BLaER1 (cell line): ENCODE measurements at regions not wholly inside any gene's neighbourhood (a gene's known extent, or its start where the extent isn't known, plus 50 kb on each side); places are given as distances from the start of the nearest gene placed in this dataset.
"Not testable (repeated sequence)": the region's sequence is repeated elsewhere in the genome, so short reads cannot be mapped to it uniquely, and the experiment has no call there.

Experiments
- H3K27ac ChIP-seq: shearing (Covaris generic); formaldehyde crosslinking; 2 replicates; pipeline ENCODE4 v1.8.1; 2022
- H3K27me3 ChIP-seq: shearing (Covaris generic); formaldehyde crosslinking; 2 replicates; pipeline ENCODE4 v1.8.1; 2022
- H3K36me3 ChIP-seq: shearing (Covaris generic); formaldehyde crosslinking; 2 replicates; pipeline ENCODE4 v1.8.1; 2022
- H3K4me1 ChIP-seq: shearing (Covaris generic); formaldehyde crosslinking; 2 replicates; pipeline ENCODE4 v1.8.1; 2022
- H3K4me2 ChIP-seq: shearing (Covaris generic); formaldehyde crosslinking; 2 replicates; pipeline ENCODE4 v1.8.1; 2022
- H3K4me3 ChIP-seq: shearing (Covaris generic); formaldehyde crosslinking; 2 replicates; pipeline ENCODE4 v1.8.1; 2022
- H3K9ac ChIP-seq: shearing (Covaris generic); formaldehyde crosslinking; 2 replicates; pipeline ENCODE4 v1.8.1; 2022
- H3K9me3 ChIP-seq: shearing (Covaris generic); formaldehyde crosslinking; 2 replicates; pipeline ENCODE4 v1.8.1; 2022
- H4K20me1 ChIP-seq: shearing (Covaris generic); formaldehyde crosslinking; 2 replicates; pipeline ENCODE4 v1.8.1; 2022
- Cebpa-rat ChIP-seq: shearing (Covaris generic); IDR thresholded peaks from 2 replicates; pipeline ENCODE4 v1.8.1; 2022

DNA sequence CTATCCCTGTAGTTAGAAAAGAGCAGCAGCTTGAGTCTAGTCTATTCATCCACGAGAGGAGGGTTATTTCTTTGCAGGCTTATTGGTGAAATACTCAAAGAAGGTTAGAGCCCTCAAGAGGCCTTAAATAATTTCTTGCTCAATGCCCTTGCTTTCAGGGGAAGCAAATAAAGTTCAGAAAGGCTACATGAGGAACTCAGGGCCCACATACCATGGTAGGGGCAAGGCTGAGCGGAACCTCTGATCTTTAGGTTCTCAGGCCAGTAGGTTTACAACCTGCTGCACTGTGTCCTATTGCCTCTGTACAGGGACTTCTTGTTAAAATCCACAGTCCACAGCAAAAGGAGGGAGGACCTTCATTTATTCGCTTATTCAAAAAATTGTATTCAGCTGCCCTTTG lies 101.7 kb downstream of the ADAMTS15 start:
- TF ChIP-seq Cebpa-rat, result no peak
- no peaks in the 10 kb centered on the region for H3K36me3 ChIP-seq
- no peak overlapping the region for H3K4me3 ChIP-seq
- H3K27me3 ChIP-seq, result no peaks in the 10 kb centered on the region
- no peak overlapping the region for H3K9ac ChIP-seq
- no peaks in the 10 kb centered on the region for H4K20me1 ChIP-seq
- no peak overlapping the region for H3K4me2 ChIP-seq
- H3K27ac ChIP-seq, result no peak overlapping the region
- no peaks in the 10 kb centered on the region for H3K9me3 ChIP-seq
- H3K4me1 ChIP-seq, result no peaks in the 10 kb centered on the region

DNA sequence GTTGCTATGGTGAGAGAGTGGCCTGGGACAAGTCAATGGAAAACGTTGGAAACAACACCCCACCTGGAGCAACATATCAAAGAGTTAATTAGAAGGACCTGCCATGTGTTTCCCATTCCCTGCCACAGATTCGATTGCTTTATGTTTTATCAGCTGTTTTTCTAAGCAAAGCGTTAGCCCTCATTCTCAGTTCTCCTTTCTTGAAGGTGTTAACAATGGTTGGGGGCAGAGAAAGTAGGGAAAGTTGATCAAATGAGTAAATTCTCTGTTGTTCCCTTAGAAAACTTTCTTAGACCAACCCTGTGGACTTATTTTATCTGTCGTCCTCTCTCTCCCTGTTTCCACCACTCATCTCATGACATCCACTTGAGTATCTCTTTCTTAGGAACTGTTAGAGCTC lies 102.5 kb downstream of the ADAMTS15 start:
- Histone ChIP-seq H3K4me1 (no peaks in the 10 kb centered on the region), H3K4me2 (no peak overlapping the region), H3K9ac (no peak overlapping the region), H4K20me1 (no peaks in the 10 kb centered on the region), H3K27me3 (no peaks in the 10 kb centered on the region), H3K27ac (no peak overlapping the region), H3K4me3 (no peak overlapping the region), H3K9me3 (no peaks in the 10 kb centered on the region), H3K36me3 (no peaks in the 10 kb centered on the region)
- no peak for TF ChIP-seq Cebpa-rat

DNA sequence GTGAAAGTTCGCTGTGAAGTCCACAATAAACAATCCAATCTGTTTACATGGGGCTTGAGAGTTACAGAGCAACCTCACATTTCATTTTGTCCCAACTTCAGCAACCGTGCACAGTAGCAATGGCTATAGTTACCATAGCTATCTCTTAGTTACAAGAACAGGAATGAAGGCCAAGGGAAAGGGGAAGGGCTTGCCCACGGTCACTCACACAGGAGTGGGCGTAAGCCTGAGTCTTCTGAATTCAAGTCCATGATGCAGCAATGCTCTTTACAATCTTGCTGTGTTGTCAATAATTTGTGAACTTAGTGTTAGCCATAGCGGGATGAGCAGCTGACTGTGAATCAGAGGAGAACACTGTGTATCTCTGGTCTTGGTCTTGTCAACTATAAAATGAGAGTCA lies 102.9 kb downstream of the ADAMTS15 start:
- no peak overlapping the region for H3K4me2 ChIP-seq
- no peak overlapping the region for H3K4me3 ChIP-seq
- H3K4me1 ChIP-seq, result no peaks in the 10 kb centered on the region
- H3K27ac ChIP-seq, result no peak overlapping the region
- no peaks in the 10 kb centered on the region for H3K27me3 ChIP-seq
- H4K20me1 ChIP-seq, result no peaks in the 10 kb centered on the region
- no peak overlapping the region for H3K9ac ChIP-seq
- no peak for TF ChIP-seq Cebpa-rat
- H3K9me3 ChIP-seq, result no peaks in the 10 kb centered on the region
- no peaks in the 10 kb centered on the region for H3K36me3 ChIP-seq

DNA sequence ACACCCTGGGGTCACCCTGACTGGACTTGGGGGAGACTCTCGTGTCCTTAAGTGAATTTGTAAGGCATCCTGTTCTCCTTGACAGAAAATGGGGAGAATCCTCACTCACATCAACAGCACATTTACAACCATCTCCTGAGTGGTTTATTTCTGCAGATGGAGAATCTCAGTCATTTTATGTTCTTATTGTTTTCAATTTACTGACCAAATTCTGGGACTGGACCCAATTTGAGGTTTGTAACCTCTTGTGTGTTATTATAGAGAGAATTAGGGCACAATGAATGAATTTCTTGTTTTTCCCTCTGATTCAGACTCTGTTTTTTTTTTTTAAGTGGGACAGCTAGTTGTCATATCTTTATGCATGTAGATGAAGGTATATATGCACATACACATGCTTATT lies 104.9 kb downstream of the ADAMTS15 start:
- Histone ChIP-seq H4K20me1 (no peaks in the 10 kb centered on the region), H3K4me1 (no peaks in the 10 kb centered on the region), H3K36me3 (no peaks in the 10 kb centered on the region), H3K9ac (no peak overlapping the region), H3K4me2 (no peak overlapping the region), H3K27me3 (no peaks in the 10 kb centered on the region), H3K27ac (no peak overlapping the region), H3K9me3 (no peaks in the 10 kb centered on the region), H3K4me3 (no peak overlapping the region)
- no peak for TF ChIP-seq Cebpa-rat

DNA sequence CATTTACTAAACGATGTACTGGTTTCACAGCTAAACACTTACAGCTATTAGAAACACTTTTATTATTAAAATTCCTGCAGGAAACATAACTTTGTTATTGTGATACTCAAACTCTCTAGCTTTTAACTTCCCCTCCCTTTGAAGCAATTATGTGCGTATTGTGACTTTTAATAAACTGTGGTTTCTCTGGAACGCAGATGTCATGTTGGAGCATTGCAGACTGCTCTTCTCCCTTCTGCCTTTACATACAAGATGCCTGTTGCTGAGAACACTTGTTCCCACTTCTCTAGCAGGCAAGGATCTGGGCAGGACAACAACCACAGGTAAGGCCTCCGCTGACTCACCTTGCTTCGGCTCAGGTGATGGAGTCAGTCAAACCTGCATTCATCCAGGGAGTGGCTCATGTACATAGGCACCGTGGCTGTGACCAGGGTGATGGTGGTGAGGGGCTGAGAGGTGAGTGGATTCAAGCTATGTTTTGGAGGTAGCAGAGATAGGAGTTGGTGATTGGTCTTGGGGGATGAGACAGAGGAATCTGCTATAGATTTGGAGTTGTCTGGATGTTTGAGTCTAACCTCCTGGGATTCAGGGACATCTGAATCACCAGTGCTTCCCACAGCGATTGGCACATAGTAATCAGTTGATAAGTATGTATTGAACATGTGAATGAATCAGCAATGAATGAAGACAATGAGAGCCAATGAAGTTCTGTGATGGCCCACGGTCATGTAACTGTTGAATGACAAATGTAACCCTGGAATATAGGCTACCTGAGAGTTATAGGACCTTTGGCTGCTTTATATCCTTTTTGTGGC lies 106.0 kb downstream of the ADAMTS15 start:
- Histone ChIP-seq H3K27ac (no peak overlapping the region), H3K4me1 (no peaks in the 10 kb centered on the region), H3K4me3 (no peak overlapping the region), H3K9ac (no peak overlapping the region), H3K36me3 (no peaks in the 10 kb centered on the region), H3K9me3 (no peaks in the 10 kb centered on the region), H3K27me3 (no peaks in the 10 kb centered on the region), H3K4me2 (no peak overlapping the region), H4K20me1 (no peaks in the 10 kb centered on the region)
- no peak for TF ChIP-seq Cebpa-rat

DNA sequence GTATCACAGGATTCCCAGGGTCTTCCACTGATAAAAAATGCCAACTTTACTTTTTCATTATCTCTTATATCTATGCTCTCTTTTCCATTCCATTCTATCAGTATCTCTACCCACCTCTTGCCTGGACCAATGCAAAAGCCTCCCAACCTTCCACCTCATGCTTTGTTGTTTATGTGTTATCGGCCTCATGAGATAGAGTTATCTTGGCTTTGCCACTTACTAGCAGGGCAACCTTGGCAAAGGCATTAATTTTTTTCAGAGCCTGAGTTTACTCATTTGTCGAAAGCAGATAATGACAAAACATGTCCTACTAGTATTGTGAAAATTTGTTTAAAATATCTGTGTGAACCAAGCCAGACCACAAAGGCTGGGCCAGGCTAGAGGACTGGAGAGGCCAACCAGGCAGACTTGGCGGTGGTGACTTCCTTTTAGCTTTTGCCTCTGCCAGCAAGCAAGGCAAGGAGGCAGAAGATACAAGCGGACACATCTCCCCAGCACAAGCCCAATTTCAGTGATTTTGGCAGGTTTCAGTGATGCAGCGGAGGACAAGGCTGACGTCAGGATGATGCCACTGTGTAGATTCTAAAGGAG lies 106.9 kb downstream of the ADAMTS15 start:
- H3K9me3 ChIP-seq, result no peaks in the 10 kb centered on the region
- no peak overlapping the region for H3K4me2 ChIP-seq
- H3K27me3 ChIP-seq, result no peaks in the 10 kb centered on the region
- H3K4me3 ChIP-seq, result no peak overlapping the region
- H4K20me1 ChIP-seq, result no peaks in the 10 kb centered on the region
- no peaks in the 10 kb centered on the region for H3K4me1 ChIP-seq
- no peak overlapping the region for H3K27ac ChIP-seq
- H3K36me3 ChIP-seq, result no peaks in the 10 kb centered on the region
- no peak for TF ChIP-seq Cebpa-rat
- no peak overlapping the region for H3K9ac ChIP-seq

DNA sequence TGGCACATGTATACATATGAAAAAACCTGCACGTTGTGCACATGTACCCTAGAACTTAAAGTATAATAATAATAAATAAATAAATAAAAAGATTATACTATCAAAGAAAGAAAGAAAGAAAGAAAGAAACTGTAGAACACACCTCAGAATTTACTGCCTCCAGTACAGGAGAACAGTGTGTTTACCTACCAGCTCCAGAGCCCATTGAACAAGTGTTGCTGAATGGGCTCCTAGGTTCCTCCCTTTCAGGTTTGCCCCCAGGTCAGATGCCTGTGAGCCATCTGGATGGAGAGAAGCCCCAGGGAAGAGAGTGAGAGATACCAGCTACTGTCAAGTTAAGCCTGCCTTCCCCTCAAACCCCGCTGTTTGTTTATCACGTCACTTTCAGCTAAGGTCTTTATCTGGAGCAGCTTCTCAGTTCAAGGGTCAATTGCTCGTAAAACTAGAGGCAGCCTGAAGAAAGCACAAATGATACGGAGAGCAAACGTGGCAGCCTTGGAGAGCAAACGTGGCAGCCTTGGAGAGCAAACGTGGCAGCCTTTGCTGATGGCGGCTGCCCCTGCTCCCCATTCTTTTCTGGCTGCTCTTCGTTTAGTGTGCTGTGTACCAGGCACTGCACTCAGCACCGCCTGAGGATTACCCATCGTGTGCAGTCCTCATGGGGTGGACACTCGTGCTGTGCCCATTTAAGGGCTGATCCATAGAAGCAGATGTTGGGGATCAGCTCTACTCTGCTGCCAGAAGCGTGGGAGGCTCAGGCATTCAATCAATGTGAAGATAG lies 111.7 kb downstream of the ADAMTS15 start:
- H3K9me3 ChIP-seq, result no peaks in the 10 kb centered on the region
- H3K27me3 ChIP-seq, result no peaks in the 10 kb centered on the region
- no peak overlapping the region for H3K9ac ChIP-seq
- H3K4me3 ChIP-seq, result no peak overlapping the region
- no peaks in the 10 kb centered on the region for H4K20me1 ChIP-seq
- TF ChIP-seq Cebpa-rat, result no peak
- H3K27ac ChIP-seq, result no peak overlapping the region
- H3K36me3 ChIP-seq, result no peaks in the 10 kb centered on the region
- no peak overlapping the region for H3K4me2 ChIP-seq
- H3K4me1 ChIP-seq, result peaks cover 7% of the 10 kb centered on the region; the same call in 1 of the 2 replicates

DNA sequence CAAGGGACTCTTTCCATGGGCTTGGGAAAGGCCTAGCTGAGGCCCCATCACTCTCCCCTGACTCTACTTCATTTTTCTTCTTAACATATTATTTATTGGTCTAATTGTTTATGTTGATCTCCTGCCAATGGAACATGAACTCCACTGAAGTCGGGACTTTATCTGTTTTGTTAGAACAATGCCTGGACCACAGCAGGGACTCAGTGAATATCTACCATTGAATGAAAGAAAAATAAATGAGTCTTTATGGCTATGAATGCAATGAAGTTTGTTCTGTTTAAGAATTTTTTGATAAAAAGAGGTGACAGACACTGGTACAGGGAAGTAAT lies 112.3 kb downstream of the ADAMTS15 start:
- H4K20me1 ChIP-seq, result no peaks in the 10 kb centered on the region
- H3K4me3 ChIP-seq, result no peak overlapping the region
- H3K27ac ChIP-seq, result no peak overlapping the region
- H3K36me3 ChIP-seq, result no peaks in the 10 kb centered on the region
- no peak overlapping the region for H3K9ac ChIP-seq
- H3K27me3 ChIP-seq, result no peaks in the 10 kb centered on the region
- peaks cover 7% of the 10 kb centered on the region; the same call in 1 of the 2 replicates for H3K4me1 ChIP-seq
- TF ChIP-seq Cebpa-rat, result no peak
- H3K4me2 ChIP-seq, result no peak overlapping the region
- H3K9me3 ChIP-seq, result no peaks in the 10 kb centered on the region

DNA sequence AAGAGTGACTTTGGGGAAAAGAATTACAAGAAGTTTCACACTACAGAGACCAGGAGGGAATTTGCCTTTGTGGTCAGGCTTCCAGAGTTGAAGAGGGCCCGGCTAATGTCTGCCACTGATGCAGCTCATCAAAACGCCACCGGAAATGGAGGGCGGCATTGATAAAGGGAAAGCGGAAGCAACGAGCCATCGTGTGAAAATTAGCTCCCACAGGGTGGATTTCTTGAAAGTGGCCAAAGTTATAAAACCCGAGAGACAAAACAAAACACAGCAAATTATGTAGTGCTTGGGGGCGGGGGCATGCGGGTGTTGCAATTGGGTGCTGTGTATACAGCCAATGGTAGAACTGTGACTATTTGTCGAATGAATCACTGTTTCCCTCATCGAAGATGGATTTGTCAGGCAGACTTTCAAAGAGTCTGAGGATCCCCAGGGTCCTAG lies 113.0 kb downstream of the ADAMTS15 start:
- H3K4me2 ChIP-seq, result no peak overlapping the region
- no peak overlapping the region for H3K4me3 ChIP-seq
- no peaks in the 10 kb centered on the region for H3K27me3 ChIP-seq
- no peaks in the 10 kb centered on the region for H3K9me3 ChIP-seq
- no peak overlapping the region for H3K9ac ChIP-seq
- H3K4me1 ChIP-seq, result peaks cover 7% of the 10 kb centered on the region; the same call in 1 of the 2 replicates
- H4K20me1 ChIP-seq, result no peaks in the 10 kb centered on the region
- H3K27ac ChIP-seq, result no peak overlapping the region
- H3K36me3 ChIP-seq, result no peaks in the 10 kb centered on the region
- no peak for TF ChIP-seq Cebpa-rat

DNA sequence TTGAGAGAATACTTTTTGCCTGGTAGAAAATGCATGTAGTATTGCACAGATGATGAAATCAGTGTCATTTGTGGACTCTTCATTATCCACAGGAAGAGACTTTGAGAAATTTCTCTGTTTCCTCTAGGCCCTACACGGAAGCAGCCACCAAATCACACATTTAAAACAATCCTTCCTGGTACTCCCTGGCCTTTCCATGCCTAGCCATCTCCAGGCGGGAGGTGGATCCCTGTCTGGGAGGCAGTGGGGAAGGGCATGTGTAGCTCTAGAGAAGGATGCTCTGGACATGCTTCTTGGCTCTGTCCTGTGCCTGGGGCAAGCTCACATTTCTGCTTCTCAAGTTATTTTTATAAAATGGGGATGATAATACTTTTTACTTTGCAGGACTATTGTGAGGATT lies 114.1 kb downstream of the ADAMTS15 start:
- Histone ChIP-seq H3K9ac (no peak overlapping the region), H3K4me1 (peaks cover 7% of the 10 kb centered on the region; the same call in 1 of the 2 replicates), H3K9me3 (no peaks in the 10 kb centered on the region), H3K4me3 (no peak overlapping the region), H3K4me2 (no peak overlapping the region), H3K27ac (no peak overlapping the region), H4K20me1 (no peaks in the 10 kb centered on the region), H3K27me3 (no peaks in the 10 kb centered on the region), H3K36me3 (no peaks in the 10 kb centered on the region)
- TF ChIP-seq Cebpa-rat, result no peak

DNA sequence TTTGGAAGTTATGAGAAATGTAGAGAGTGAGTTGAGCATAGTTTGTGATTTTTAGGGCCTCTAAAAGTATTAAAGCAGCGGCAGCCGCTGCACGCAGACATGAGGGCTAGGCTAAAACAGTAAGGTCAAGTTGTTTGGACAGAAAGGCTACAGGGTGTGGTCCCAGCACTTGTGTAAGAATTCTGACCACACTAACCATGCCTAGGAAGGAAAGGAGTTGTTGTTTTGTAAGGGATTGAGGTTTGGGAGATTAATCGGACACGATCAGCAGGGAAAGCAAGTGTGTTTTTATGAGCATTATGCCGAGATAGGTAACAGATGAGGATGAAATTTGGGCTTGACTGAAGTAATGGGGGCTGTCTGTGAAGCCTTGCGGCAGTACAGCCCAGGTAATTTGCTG lies 117.9 kb downstream of the ADAMTS15 start:
- not testable (repeated sequence) for H3K4me2 ChIP-seq, H3K4me1 ChIP-seq, H3K27ac ChIP-seq, H3K4me3 ChIP-seq, H3K9me3 ChIP-seq, H4K20me1 ChIP-seq, H3K27me3 ChIP-seq, H3K36me3 ChIP-seq, H3K9ac ChIP-seq
